Astrocyte of the spinal cord (primary cell): ENCODE measurements at regions not wholly inside any gene's neighbourhood (a gene's known extent, or its start where the extent isn't known, plus 50 kb on each side); places are given as distances from the start of the nearest gene placed in this dataset.
A peak's percentile ranks its signal among the peaks of the same experiment; 100 is the strongest.

Experiments
- DNase-seq: peaks from one replicate; pipeline ENCODE4 v3.0.0; 2011; ENCODE audit warnings: low read depth, low spot score
- H3K4me3 ChIP-seq: 2 replicates; pipeline ENCODE4 v1.5.1; 2011; ENCODE audit warnings: low read depth, mild to moderate bottlenecking, low read length, moderate library complexity
- in situ Hi-C: cut with HindIII; loops from 2 replicates; pipeline ENCODE4 v1.10.0; 2017; ENCODE audit warnings: low sequenced_read_pairs
- TF ChIP-seq, protein P1 (sequence below): IDR thresholded peaks from 2 replicates; pipeline ENCODE4 v1.5.1; 2012; ENCODE audit warnings: low read depth, mild to moderate bottlenecking, low read length, inconsistent platforms

- no peak overlapping the region for H3K4me3 ChIP-seq
- DNase-seq, result no peak
- TF ChIP-seq, protein P1, sequence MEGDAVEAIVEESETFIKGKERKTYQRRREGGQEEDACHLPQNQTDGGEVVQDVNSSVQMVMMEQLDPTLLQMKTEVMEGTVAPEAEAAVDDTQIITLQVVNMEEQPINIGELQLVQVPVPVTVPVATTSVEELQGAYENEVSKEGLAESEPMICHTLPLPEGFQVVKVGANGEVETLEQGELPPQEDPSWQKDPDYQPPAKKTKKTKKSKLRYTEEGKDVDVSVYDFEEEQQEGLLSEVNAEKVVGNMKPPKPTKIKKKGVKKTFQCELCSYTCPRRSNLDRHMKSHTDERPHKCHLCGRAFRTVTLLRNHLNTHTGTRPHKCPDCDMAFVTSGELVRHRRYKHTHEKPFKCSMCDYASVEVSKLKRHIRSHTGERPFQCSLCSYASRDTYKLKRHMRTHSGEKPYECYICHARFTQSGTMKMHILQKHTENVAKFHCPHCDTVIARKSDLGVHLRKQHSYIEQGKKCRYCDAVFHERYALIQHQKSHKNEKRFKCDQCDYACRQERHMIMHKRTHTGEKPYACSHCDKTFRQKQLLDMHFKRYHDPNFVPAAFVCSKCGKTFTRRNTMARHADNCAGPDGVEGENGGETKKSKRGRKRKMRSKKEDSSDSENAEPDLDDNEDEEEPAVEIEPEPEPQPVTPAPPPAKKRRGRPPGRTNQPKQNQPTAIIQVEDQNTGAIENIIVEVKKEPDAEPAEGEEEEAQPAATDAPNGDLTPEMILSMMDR, result no peak
- in situ Hi-C loops, result no loop called here
These were observed 576.5 kb downstream of the EPHA4 start for GRCh38 chr2:220995581-220995980.

DNA sequence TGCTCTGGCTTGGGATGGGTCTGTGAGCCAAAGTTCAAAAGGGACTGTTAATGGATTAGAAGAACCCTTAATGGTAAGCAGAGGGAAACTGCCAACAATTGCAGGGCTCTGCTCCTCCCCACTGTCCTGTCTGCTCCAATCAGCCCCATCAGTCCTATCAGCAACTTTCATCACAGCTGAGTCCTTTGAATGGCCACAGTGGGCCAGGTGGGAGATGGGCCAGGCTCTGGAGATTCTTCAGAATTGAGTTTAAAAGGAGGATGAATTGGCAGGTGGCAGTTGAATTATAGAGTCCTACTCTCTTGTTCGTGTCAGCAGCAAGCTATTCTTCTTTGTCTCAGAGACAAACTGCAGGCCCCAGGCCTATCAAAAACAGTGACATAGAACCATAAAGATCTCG is 573.9 kb downstream of the EPHA4 start:
- TF ChIP-seq, protein P1, result no peak
- no peak for DNase-seq
- H3K4me3 ChIP-seq, result no peak overlapping the region
- in situ Hi-C loops, result no loop called here

GRCh38 chr2:220999356-220999755 is 572.7 kb downstream of the EPHA4 start:
- peak; percentile 18 for DNase-seq
- TF ChIP-seq, protein P1, result no peak
- H3K4me3 ChIP-seq, result no peak overlapping the region
- in situ Hi-C loops, result no loop called here

DNA sequence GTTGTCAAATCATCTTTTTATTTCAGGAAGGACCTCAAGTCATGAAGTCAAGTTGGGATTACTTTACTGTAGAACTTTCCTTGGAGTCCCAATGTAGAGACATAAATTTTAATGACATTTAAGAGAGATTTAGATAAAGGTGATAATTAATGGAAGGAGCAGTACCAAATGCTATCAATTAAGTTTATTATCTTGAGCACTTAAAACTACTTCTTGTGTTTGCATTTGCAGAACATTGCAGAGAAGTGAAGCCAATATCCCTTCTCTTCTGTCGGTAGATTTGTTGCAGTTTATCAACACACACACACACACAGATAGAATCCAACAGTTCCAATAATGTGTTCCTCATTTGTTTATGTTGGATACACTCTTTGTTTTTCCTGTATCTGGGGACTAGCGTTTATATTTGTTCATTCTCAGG is 570.7 kb downstream of the EPHA4 start:
- no peak overlapping the region for H3K4me3 ChIP-seq
- no peak for DNase-seq
- TF ChIP-seq, protein P1, result no peak
- in situ Hi-C loops, result no loop called here

DNA sequence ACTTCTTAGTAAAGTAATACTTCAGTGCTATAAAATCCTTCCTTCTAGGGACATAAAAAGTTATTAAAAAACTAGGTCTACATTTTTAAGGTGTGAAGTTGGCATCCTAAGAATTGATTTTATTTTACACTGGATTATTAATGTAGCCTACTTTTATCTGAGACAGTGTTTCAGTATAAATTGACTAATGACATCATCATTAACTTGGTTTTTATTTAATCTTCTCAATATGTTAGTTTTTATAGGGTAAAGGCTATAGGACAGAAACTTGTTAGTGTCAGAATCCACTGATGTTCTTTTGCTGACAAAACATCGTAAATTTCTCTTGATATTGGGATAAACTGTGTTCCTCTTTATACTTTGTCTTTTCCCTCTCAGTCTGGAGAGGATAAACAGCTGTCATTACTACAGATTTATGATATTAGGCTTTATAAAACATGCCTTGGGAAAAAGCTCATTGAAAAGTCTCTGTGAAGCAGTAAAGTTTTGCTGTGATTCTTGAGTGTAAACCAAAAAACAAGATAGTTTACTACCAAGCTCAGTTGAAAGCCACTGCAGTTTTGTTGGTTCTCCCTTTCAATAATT is 569.9 kb downstream of the EPHA4 start:
- H3K4me3 ChIP-seq, result no peak overlapping the region
- TF ChIP-seq, protein P1, result no peak
- DNase-seq, result no peak
- in situ Hi-C loops, result no loop called here

GRCh38 chr2:221005338-221005737 is 566.8 kb downstream of the EPHA4 start:
- TF ChIP-seq, protein P1, result no peak
- in situ Hi-C loops, result no loop called here
- no peak for DNase-seq

More at GRCh38 chr2:221005338-221005737, 566.8 kb downstream of the EPHA4 start:
- no peak overlapping the region for H3K4me3 ChIP-seq
